Prostate gland (tissue), 2 donors: ENCODE measurements at regions not wholly inside any gene's neighbourhood (a gene's known extent, or its start where the extent isn't known, plus 50 kb on each side); places are given as distances from the start of the nearest gene placed in this dataset.

Experiments used
- DNase-seq: peaks from one replicate; pipeline ENCODE4 v3.0.0-alpha.2; 2019; ENCODE audit warnings: low spot score
- H3K27ac ChIP-seq, 2 donors: fragments of 200-600 bp; sonication (generic); 2 replicates each; pipeline ENCODE4 v1.5.1; 2017 to 2019
- H3K27me3 ChIP-seq: fragments of 200-600 bp; sonication (generic); replicated peaks from 2 replicates; pipeline ENCODE4 v1.5.1; 2019; ENCODE audit not compliant: insufficient read depth
- H3K36me3 ChIP-seq, 2 donors: fragments of 200-600 bp; sonication (generic); 1 replicate in 1 of 2; 2 replicates in 1 of 2; pipeline versions ENCODE4 v1.5.1 to v1.8.1; 2017 to 2019
- H3K4me1 ChIP-seq: fragments of 200-600 bp; sonication (generic); replicated peaks from 2 replicates; pipeline ENCODE4 v1.5.1; 2019
- H3K4me3 ChIP-seq, 2 donors: fragments of 200-600 bp; sonication (generic); 2 replicates each; pipeline ENCODE4 v1.5.1; 2017 to 2019
- H3K9me3 ChIP-seq: fragments of 200-600 bp; sonication (generic); 2 replicates; pipeline ENCODE4 v1.5.1; 2017
- CTCF ChIP-seq, 4 experiments: fragments of 200-600 bp in 2 of 4; fragments of 450-650 bp in 2 of 4; sonication (generic) in 2 of 4; IDR thresholded peaks; 1 replicate in 3 of 4; 2 replicates in 1 of 4; pipeline ENCODE4 v1.5.1; 2016 to 2019; ENCODE audit warnings: antibody characterized with exemption in 4 of 4, mild to moderate bottlenecking in 2 of 4, moderate library complexity in 2 of 4
- POLR2A ChIP-seq: fragments of 450-650 bp; IDR thresholded peaks from one replicate; pipeline ENCODE4 v1.6.1; 2016; ENCODE audit warnings: antibody characterized with exemption, mild to moderate bottlenecking
- POLR2AphosphoS5 ChIP-seq: sonication (generic); formaldehyde crosslinking; IDR thresholded peaks from one replicate; pipeline ENCODE4 v1.6.1; 2017; ENCODE audit warnings: antibody characterized with exemption
- WGBS: methylation state at CpG from one replicate; pipeline ENCODE4 v1.1.5; 2018; 5-methylcytosine and 5-hydroxymethylcytosine counted together
- intact Hi-C: fragments of 100-400 bp; cut with DNase I; formaldehyde crosslinking; loops from one replicate; pipeline ENCODE4 v1.14.2; 2022

- Histone ChIP-seq H3K4me1 (no peaks in the 10 kb centered on the region), H3K27me3 (no peaks in the 10 kb centered on the region), H3K36me3 (no peaks in the 10 kb centered on the region), H3K9me3 (no peaks in the 10 kb centered on the region), H3K27ac (no peak overlapping the region), H3K4me3 (no peak overlapping the region)
- WGBS = 89% methylated on average over 6 of the region's 6 CpGs
- intact Hi-C loops = no loop called here
- TF ChIP-seq CTCF (IDR thresholded peaks at IDR 0.05) (no peak), POLR2A (no peak), POLR2AphosphoS5 (no peak)
- DNase-seq = no peak
Observed at GRCh38 chr17:53391197-53391596, 431.5 kb upstream of the KIF2B start.

- intact Hi-C loops = no loop called here
- H3K4me3 ChIP-seq = no peak overlapping the region
- WGBS = 39% methylated on average over 2 of the region's 2 CpGs
- DNase-seq = no peak
- H3K4me1 ChIP-seq = no peaks in the 10 kb centered on the region
- no peaks in the 10 kb centered on the region for H3K36me3 ChIP-seq
- H3K9me3 ChIP-seq = no peaks in the 10 kb centered on the region
- no peak overlapping the region for H3K27ac ChIP-seq
- TF ChIP-seq POLR2AphosphoS5 (no peak), CTCF (IDR thresholded peaks at IDR 0.05) (no peak), POLR2A (no peak)
- H3K27me3 ChIP-seq = no peaks in the 10 kb centered on the region
Observed at GRCh38 chr17:53390575-53390974, 432.2 kb upstream of the KIF2B start.

- intact Hi-C loops = no loop called here
- Histone ChIP-seq H3K27me3 (no peaks in the 10 kb centered on the region), H3K36me3 (no peaks in the 10 kb centered on the region), H3K4me1 (no peaks in the 10 kb centered on the region), H3K9me3 (no peaks in the 10 kb centered on the region), H3K4me3 (no peak overlapping the region), H3K27ac (no peak overlapping the region)
- WGBS = 46% methylated on average over 3 of the region's 3 CpGs
- DNase-seq = no peak
- TF ChIP-seq CTCF (IDR thresholded peaks at IDR 0.05) = no peak
- TF ChIP-seq POLR2AphosphoS5 = no peak
- TF ChIP-seq POLR2A = no peak
Observed at GRCh38 chr17:53387745-53388144, 435.0 kb upstream of the KIF2B start.

GRCh38 chr17:53353919-53354351, 468.8 kb upstream of the KIF2B start:
- H3K4me3 ChIP-seq = no peak overlapping the region
- H3K36me3 ChIP-seq = no peaks in the 10 kb centered on the region
- no peaks in the 10 kb centered on the region for H3K9me3 ChIP-seq
- no peaks in the 10 kb centered on the region for H3K27me3 ChIP-seq
- H3K27ac ChIP-seq = no peak overlapping the region
- peak; percentile 39 for DNase-seq
- no peaks in the 10 kb centered on the region for H3K4me1 ChIP-seq
- 13% methylated on average over 3 of the region's 3 CpGs for WGBS
- intact Hi-C loops = no loop called here
- TF ChIP-seq POLR2AphosphoS5 (peak; percentile 24), POLR2A (no peak)

GRCh38 chr17:53344778-53345177, 477.9 kb upstream of the KIF2B start:
- WGBS = 79% methylated on average over 1 of the region's 1 CpG
- H3K4me1 ChIP-seq = no peaks in the 10 kb centered on the region
- no peaks in the 10 kb centered on the region for H3K36me3 ChIP-seq
- no peak for DNase-seq
- H3K9me3 ChIP-seq = no peaks in the 10 kb centered on the region
- intact Hi-C loops = no loop called here
- H3K27me3 ChIP-seq = no peaks in the 10 kb centered on the region
- no peak overlapping the region for H3K27ac ChIP-seq
- TF ChIP-seq CTCF (IDR thresholded peaks at IDR 0.05) = no peak
- TF ChIP-seq POLR2AphosphoS5 = no peak
- TF ChIP-seq POLR2A = no peak
- H3K4me3 ChIP-seq = no peak overlapping the region
